ENCODE measurements at regions not wholly inside any gene's neighbourhood (a gene's known extent, or its start where the extent isn't known, plus 50 kb on each side); places are given as distances from the start of the nearest gene placed in this dataset.

- H3K27ac ChIP-seq = no peak overlapping the region
- H3K36me3 ChIP-seq = no peaks in the 10 kb centered on the region
- TF ChIP-seq EP300 (IDR thresholded peaks at IDR 0.05) (no peak), CTCF (IDR thresholded peaks at IDR 0.05) (no peak), POLR2AphosphoS5 (IDR thresholded peaks at IDR 0.05) (no peak), POLR2A (IDR thresholded peaks at IDR 0.05) (no peak)
- intact Hi-C loops (cut with DNase I) = no loop called here
- WGBS, 2 donors = 67 to 71% methylated on average over 5 of the region's 5 CpGs
- no peaks in the 10 kb centered on the region for H3K4me1 ChIP-seq
- no peaks in the 10 kb centered on the region for H3K27me3 ChIP-seq
- H3K9me3 ChIP-seq = no peaks in the 10 kb centered on the region
- H3K4me3 ChIP-seq = no peak overlapping the region
- no peak for DNase-seq
Observed at GRCh38 chr11:116224889-116225200, 547.9 kb downstream of the BUD13 start.

DNA sequence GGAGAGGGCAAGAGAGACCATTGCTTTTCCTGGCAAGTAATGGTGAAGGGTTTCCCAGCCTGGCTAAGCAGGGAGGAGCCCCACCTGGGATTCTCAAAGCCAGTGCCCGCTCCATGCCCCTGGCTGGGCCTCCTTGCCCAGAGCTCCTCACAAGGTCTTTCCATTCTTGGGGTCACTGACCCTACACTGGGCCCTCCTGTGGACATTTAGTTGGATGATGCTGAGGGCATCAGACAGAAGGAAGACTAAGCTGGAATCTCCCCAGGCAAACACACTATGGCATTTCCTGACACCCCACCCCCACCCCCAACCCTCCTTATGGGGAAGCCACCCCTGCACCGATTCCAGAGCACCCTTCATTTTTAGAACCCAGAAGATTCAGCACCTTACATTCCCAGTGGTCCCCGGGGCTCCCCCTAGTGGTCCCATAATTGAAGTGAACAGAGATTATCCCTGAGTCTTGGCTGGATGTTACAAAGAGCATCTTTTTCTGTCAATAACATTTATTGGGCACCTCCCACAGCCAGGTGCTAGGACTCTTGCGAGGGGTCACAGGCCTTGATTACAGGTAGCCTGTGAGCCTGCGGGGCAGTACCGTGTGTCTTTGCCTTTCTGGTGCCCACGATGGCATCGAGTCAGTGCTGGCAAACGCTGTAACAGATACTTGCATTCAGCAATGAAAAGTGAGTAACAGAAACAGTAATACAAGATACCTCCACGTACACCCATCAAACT is 548.5 kb downstream of the BUD13 start:
- Histone ChIP-seq H3K27me3 (no peaks in the 10 kb centered on the region), H3K9me3 (no peaks in the 10 kb centered on the region), H3K4me1 (no peaks in the 10 kb centered on the region), H3K36me3 (no peaks in the 10 kb centered on the region), H3K27ac (no peak overlapping the region), H3K4me3 (no peak overlapping the region)
- 36 to 44% methylated on average over 10 of the region's 10 CpGs for WGBS, 2 donors
- intact Hi-C loops (cut with DNase I) = no loop called here
- no peak for DNase-seq
- no peak for TF ChIP-seq POLR2AphosphoS5 (IDR thresholded peaks at IDR 0.05)
- TF ChIP-seq CTCF (IDR thresholded peaks at IDR 0.05) = peak in 3 of 4 experiments; percentile 28 to 70 (median 41)
- no peak for TF ChIP-seq EP300 (IDR thresholded peaks at IDR 0.05)
- no peak for TF ChIP-seq POLR2A (IDR thresholded peaks at IDR 0.05)

DNA sequence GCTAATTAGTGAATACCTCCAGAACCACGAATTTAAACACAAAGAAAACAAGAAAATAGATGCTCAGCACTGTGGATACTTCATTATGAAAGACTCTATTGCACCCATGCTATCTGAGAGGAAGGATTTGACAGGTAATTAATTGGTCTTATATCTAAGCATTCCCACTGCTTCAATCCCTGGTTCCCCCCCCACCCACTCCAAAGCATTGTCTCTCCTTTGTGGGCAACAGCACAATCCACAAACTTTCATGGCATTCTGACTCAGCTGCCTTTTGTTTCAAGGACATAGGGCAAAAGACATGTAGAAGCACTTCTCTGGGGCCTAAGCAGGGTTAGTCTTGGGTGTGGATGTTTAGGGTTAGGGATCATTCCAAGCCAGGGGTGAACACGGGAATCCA is 551.4 kb downstream of the BUD13 start:
- no peak overlapping the region for H3K27ac ChIP-seq
- 70 to 72% methylated on average over 2 of the region's 2 CpGs for WGBS, 2 donors
- no peaks in the 10 kb centered on the region for H3K4me1 ChIP-seq
- H3K36me3 ChIP-seq = no peaks in the 10 kb centered on the region
- intact Hi-C loops (cut with DNase I) = no loop called here
- DNase-seq = no peak
- TF ChIP-seq POLR2AphosphoS5 (IDR thresholded peaks at IDR 0.05) = no peak
- no peaks in the 10 kb centered on the region for H3K9me3 ChIP-seq
- H3K4me3 ChIP-seq = no peak overlapping the region
- H3K27me3 ChIP-seq = no peaks in the 10 kb centered on the region

DNA sequence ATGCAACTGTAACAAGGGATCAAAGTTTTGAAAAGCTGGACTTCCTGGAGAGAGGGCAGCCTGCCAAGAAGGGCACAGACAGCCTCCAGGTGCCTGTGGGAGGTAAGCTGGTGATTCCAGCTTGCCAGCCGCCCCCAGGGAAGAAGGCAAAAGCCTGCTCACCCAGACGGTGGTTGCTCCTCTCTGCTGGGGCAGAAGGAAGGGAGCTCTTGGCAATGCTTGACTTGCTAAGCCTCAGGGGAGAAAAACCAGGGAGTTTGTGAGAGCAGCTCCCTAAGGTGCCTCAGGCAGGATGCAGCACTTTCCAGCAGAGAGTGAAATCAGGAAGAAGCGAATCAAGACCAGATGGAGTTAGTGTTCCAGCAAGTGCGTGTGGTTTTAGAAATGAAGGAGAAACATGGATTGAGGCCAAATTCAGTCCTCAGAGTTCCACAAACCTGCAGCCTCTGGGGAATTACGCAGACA is 553.6 kb downstream of the BUD13 start:
- Histone ChIP-seq H3K4me3 (no peak overlapping the region), H3K27me3 (no peaks in the 10 kb centered on the region), H3K9me3 (no peaks in the 10 kb centered on the region), H3K4me1 (no peaks in the 10 kb centered on the region), H3K36me3 (no peaks in the 10 kb centered on the region), H3K27ac (no peak overlapping the region)
- no peak for TF ChIP-seq CTCF (IDR thresholded peaks at IDR 0.05)
- no peak for TF ChIP-seq EP300 (IDR thresholded peaks at IDR 0.05)
- TF ChIP-seq POLR2A (IDR thresholded peaks at IDR 0.05) = no peak
- no peak for TF ChIP-seq POLR2AphosphoS5 (IDR thresholded peaks at IDR 0.05)
- intact Hi-C loops (cut with DNase I) = loop anchor here (10.0 kb wide), 1 partner anchor 476 kb away; no protein-coding TSS in a partner anchor
- 29 to 57% methylated on average over 5 of the region's 5 CpGs for WGBS, 2 donors
- no peak for DNase-seq

DNA sequence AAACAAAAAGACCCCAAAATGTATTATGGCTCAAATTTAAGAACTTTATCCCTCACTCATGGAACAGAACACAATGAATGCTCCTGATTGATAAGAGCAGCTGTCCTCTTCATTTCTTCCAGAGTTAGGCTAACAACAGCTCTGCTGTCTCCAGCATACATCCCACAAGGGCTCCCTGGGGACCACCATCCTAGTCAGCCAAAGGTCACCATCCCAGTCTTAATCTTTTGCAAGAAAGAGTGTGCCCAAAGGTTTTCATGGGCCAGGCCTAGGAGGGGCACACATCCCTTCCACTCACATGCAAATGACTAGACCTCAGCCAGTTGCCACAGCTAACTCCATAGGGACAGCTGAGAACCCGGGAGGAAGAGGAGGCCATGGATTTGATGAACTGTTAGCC is 555.3 kb downstream of the BUD13 start:
- Histone ChIP-seq H3K4me1 (no peaks in the 10 kb centered on the region), H3K27me3 (no peaks in the 10 kb centered on the region), H3K9me3 (no peaks in the 10 kb centered on the region), H3K36me3 (no peaks in the 10 kb centered on the region), H3K4me3 (no peak overlapping the region), H3K27ac (no peak overlapping the region)
- no peak for DNase-seq
- 91% methylated on average over 1 of the region's 1 CpG for WGBS, 2 donors
- TF ChIP-seq POLR2A (IDR thresholded peaks at IDR 0.05) (no peak), POLR2AphosphoS5 (IDR thresholded peaks at IDR 0.05) (no peak)
- intact Hi-C loops (cut with DNase I) = loop anchor here (2.0 to 10.0 kb wide), 2 partner anchors 59 to 477 kb away; no protein-coding TSS in a partner anchor

DNA sequence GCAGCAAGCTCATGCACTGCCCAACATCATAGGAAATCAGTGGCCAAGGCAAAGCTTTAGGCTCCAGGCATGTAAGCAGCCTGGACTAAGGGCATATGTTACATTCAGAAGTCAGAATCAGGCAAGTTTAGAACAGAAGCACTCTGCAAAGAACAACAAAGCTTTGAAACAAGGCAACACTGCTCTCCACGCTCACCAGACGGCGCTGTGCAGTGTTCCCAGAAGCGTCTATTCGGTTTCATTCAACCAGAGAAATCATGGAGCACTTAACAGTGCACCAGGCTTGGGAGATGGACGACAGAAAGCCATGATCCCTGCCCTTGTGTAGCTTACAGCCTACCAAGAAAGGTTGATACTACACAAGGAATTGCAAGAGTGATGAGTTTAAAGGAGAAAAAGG is 555.8 kb downstream of the BUD13 start:
- Histone ChIP-seq H3K27me3 (no peaks in the 10 kb centered on the region), H3K36me3 (no peaks in the 10 kb centered on the region), H3K9me3 (no peaks in the 10 kb centered on the region), H3K4me3 (no peak overlapping the region), H3K4me1 (no peaks in the 10 kb centered on the region), H3K27ac (no peak overlapping the region)
- TF ChIP-seq POLR2A (IDR thresholded peaks at IDR 0.05) (no peak), EP300 (IDR thresholded peaks at IDR 0.05) (no peak), CTCF (IDR thresholded peaks at IDR 0.05) (peak in 3 of 4 experiments; percentile 39 to 85 (median 45)), POLR2AphosphoS5 (IDR thresholded peaks at IDR 0.05) (no peak)
- intact Hi-C loops (cut with DNase I) = loop anchor here (2.0 to 10.0 kb wide), 2 partner anchors 60 to 478 kb away; no protein-coding TSS in a partner anchor
- WGBS, 2 donors = 6 to 42% methylated on average over 6 of the region's 6 CpGs
- DNase-seq = no peak
